Endometrial microvascular endothelial cells (primary cell): ENCODE measurements at regions not wholly inside any gene's neighbourhood (a gene's known extent, or its start where the extent isn't known, plus 50 kb on each side); places are given as distances from the start of the nearest gene placed in this dataset.
"Not testable (repeated sequence)": the region's sequence is repeated elsewhere in the genome, so short reads cannot be mapped to it uniquely, and the experiment has no call there.

Experiments
- in situ Hi-C: cut with HindIII; loops from 2 replicates; pipeline ENCODE4 v1.10.0; 2017; ENCODE audit warnings: low sequenced_read_pairs, low pct_unique_long_range_greater_than_20kb; ENCODE audit errors: inconsistent ontology term

GRCh38 chr5:145666591-145666990, 168.6 kb downstream of the PRELID2 start:
- in situ Hi-C loops, result no loop called here

DNA sequence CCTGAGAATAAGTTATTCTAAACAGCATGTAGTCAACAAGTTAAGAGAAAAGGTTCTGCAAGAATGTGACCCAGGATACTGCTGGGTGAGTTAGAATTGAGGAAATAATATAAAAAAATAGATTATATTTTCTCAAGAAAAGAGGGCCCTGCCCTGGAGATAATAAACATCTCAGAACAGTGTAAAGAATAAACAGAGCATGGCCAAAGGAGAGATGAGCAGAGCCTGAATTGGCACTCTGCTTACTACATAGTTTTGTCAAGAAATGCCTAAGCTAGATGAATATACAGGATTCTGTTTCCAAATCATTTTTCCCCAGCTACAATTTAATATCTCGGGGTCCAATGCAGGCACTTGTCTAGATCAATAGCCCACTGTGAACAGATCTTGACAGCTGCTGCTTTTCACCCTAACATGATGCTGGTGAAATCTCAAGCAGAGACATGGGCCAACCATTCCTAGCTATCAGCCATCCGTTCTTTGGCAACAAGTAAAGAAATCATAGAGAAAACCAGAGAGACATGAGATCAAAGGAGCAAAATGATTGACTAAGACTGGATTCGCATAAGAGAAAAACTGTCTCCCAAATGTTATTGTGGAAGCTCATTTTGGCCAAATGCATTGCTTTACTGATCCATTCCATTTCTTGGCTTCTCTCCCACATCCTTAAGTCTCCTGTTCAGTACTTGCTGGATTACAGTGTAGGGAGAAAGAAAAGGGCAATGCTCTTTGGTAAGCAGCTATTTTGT, 173.2 kb downstream of the PRELID2 start:
- in situ Hi-C loops, result no loop called here

- in situ Hi-C loops, result no loop called here
These were observed 174.1 kb downstream of the PRELID2 start for GRCh38 chr5:145660897-145661640.

DNA sequence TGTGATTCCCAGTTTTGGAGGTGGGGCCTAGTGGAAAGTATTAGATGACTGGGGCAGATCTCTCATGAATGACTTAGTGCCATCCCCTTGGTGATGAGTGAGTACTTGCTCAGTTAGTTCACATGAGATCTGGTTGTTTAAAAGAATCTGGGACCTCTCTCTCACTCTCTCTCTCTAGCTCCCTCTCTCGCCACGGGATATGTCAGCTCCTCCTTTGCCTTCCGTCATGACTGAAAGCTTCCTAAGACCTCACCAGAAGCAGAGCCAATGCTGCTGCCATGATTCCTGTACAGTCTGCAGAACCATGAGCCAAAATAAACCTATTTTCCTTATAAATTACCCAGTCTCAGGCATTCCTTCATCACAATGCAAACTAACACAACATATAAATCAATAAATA, 176.7 kb downstream of the PRELID2 start:
- in situ Hi-C loops, result no loop called here

- in situ Hi-C loops, result not testable (repeated sequence)
These were observed 182.4 kb downstream of the PRELID2 start for GRCh38 chr5:145652700-145653099.

GRCh38 chr5:145647137-145647536, 188.0 kb downstream of the PRELID2 start:
- in situ Hi-C loops, result not testable (repeated sequence)

DNA sequence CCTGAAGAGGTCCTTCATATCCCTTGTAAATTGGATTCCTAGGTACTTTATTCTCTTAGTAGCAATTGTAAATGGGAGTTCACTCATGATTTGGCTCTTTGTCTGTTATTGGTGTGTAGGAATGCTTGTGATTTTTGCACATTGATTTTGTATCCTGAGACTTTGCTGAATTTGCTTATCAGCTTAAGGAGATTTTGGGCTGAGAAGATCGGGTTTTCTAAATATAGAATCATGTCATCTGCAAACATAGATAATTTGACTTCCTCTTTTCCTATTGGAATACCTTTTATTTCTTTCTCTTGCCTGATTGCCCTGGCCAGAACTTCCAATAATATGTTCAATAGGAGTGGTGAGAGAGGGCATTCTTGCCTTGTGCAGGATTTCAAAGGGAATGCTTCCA, 191.9 kb downstream of the PRELID2 start:
- in situ Hi-C loops, result not testable (repeated sequence)

DNA sequence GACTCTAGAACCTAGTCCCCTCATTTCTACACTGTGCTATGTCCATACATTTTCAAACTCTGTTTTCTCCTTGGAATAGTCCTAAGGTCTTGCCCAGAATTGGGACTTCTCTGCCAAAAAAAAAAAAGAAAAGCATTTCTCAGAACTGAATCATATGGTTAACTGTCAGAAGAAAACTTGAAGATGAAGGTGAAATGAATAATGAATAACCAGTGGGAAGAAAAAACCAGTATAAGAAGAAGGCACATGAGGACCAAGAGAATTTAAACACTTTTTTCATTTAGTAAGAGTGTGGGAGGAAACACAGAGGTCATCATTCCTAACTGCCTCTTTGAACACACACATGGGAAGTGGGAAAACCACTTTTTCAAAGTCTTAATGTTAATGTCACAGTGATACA, 197.7 kb downstream of the PRELID2 start:
- in situ Hi-C loops, result no loop called here

DNA sequence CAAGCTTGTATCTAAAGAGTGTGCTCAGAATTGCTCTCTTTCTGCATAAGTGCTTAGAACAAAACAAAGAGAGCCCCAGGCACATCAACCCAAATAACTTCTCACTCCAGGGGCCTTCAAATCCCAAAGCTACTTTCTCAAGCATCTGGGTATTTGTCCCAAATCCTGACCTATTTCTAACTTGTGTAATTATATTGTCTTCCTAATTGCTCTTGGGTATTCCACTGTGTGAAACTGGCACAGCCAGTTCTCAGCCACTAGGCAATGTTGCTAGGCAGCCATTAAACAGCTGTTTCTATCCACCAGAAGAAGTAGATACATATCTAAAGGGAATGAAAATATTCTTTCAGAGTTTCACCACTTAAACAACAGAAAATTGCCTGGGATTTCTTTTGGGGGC, 198.8 kb downstream of the PRELID2 start:
- in situ Hi-C loops, result no loop called here

DNA sequence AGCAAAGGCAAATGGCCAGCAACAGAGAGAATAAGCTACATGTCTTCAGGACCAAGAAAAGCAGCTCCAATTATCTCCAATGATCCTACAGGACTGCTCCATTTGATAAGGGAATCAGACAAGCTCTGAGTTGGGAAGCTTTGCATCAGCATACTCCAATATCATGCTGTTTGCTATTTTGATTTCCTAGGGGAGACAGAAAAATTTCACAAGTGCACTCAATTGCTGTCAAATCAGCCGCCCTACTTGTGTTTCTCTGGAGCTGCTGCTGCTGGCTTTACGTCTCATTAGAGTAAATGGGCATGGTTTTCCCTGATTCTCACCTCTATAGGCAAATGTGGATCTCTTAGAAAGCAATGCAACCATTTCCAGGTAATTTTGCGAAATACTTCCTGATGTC, 201.7 kb downstream of the PRELID2 start:
- in situ Hi-C loops, result no loop called here

GRCh38 chr5:145632701-145633100, 202.4 kb downstream of the PRELID2 start:
- in situ Hi-C loops, result no loop called here

- in situ Hi-C loops, result no loop called here
These were observed 206.1 kb downstream of the PRELID2 start for GRCh38 chr5:145629047-145629446.

DNA sequence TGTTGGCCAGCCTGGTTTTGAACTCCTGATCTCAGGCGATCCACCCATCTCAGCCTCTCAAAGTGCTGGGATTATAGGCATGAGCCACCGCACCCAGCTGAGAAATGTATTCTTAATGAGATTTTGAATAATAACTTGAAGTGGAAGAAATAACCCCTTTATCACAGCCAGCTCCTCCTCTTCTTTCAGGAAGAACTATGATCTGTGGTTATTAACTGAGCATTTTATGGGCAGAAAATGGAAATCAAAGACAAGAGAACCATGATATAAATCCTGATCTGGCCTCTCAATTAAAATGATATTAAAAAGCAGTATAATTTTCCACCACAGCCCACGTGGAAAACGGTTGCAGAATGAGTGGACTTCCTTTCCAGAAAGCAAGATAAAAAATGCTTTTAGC, 206.6 kb downstream of the PRELID2 start:
- in situ Hi-C loops, result no loop called here

- in situ Hi-C loops, result no loop called here
These were observed 215.3 kb downstream of the PRELID2 start for GRCh38 chr5:145619806-145620310.

DNA sequence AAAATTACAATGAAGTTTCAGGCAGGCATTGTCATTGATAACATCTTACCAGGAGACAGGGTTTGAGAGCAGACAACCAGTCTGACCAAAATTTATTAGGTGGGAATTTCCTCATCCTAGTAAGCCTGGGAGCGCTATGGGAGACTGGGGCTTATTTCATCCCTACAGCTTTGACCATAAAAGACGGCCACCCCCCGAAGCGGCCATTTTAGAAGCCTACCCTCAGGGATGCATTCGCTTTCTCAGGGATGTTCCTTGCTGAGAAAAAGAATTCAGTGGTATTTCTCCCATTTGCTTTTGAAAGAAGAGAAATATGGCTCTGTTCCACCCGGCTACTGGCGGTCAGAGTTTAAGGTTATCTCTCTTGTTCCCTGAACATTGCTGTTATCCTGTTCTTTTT, 218.4 kb downstream of the PRELID2 start:
- in situ Hi-C loops, result not testable (repeated sequence)

- in situ Hi-C loops, result no loop called here
These were observed 236.2 kb downstream of the PRELID2 start for GRCh38 chr5:145598983-145599382.

GRCh38 chr5:145598184-145598583, 237.0 kb downstream of the PRELID2 start:
- in situ Hi-C loops, result no loop called here

- in situ Hi-C loops, result no loop called here
These were observed 243.6 kb downstream of the PRELID2 start for GRCh38 chr5:145591578-145591977.

DNA sequence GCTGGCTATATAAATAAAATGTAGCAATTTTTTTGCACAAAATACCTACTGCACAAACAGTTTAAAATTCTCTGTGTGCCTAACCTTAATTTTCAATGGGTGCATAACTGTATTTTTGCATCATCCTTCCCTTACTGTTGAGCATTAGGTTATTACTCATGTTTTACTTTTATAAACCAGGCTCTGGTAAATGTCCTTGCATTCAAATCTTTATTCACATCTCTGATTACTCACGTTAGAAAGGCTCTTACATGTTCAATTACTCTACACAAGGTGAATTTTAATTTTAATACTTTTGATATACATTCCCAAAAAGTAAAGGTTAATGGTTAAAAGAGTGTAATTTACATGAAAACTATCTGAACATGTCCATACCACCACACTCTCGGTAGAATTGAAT, 246.1 kb downstream of the PRELID2 start:
- in situ Hi-C loops, result no loop called here

GRCh38 chr5:145588558-145588957, 246.6 kb downstream of the PRELID2 start:
- in situ Hi-C loops, result no loop called here
